ENCODE measurements at regions not wholly inside any gene's neighbourhood (a gene's known extent, or its start where the extent isn't known, plus 50 kb on each side); places are given as distances from the start of the nearest gene placed in this dataset.

- TF ChIP-seq PBX3 (IDR thresholded peaks at IDR 0.05; ENCODE audit: insufficient replicate concordance, low read depth, low read length) (no peak), CTCF (IDR thresholded peaks at IDR 0.05 in 2 of 3, conservative IDR thresholded peaks at IDR 0.05 in 1 of 3; ENCODE audit: control insufficient read depth in 2 of 3, extremely low read depth in 1 of 3, insufficient read depth in 1 of 3, low read depth in 3 of 3, low read length in 3 of 3) (no peak), E4F1 (IDR thresholded peaks at IDR 0.05; ENCODE audit: borderline replicate concordance, partially characterized antibody) (no peak)
Observed at GRCh38 chr13:61148211-61148610, 267.4 kb downstream of the PCDH20 start.

All from GM12878 (cell line).